Right cardiac atrium (tissue), 5 donors: ENCODE measurements at regions not wholly inside any gene's neighbourhood (a gene's known extent, or its start where the extent isn't known, plus 50 kb on each side); places are given as distances from the start of the nearest gene placed in this dataset.

ENCODE experiments used
- ATAC-seq, 2 donors: fragments of 200-7000 bp; cut with Tn5 transposase; one replicate each; pipeline versions ENCODE4 v1.8.0 to v1.9.1; 2020; ENCODE audit warnings: moderate library complexity in 2 of 2, mild to moderate bottlenecking in 1 of 2
- DNase-seq, 3 donors: peaks; one replicate each; pipeline ENCODE4 v3.0.0-alpha.2; 2020
- H3K27ac ChIP-seq: one replicate; pipeline ENCODE4 v1.5.1; 2013; ENCODE audit warnings: mild to moderate bottlenecking, low read length, control low read depth, moderate library complexity
- H3K27me3 ChIP-seq: one replicate; pipeline ENCODE4 v1.6.1; 2013; ENCODE audit not compliant: control insufficient read depth, insufficient read depth
- H3K4me1 ChIP-seq: one replicate; pipeline ENCODE4 v1.6.1; 2013; ENCODE audit warnings: low read length; ENCODE audit not compliant: control insufficient read depth, insufficient read depth
- H3K4me3 ChIP-seq: one replicate; pipeline ENCODE4 v1.5.1; 2013; ENCODE audit warnings: low read length, control low read depth
- H3K9me3 ChIP-seq: one replicate; pipeline ENCODE4 v1.6.1; 2013; ENCODE audit warnings: low read length; ENCODE audit not compliant: control insufficient read depth
- WGBS: extraction: QIAGEN DNeasy Blood & Tissue Kit; methylation state at CpG from one replicate; pipeline ENCODE4 v1.1.7; 2013; 5-methylcytosine and 5-hydroxymethylcytosine counted together
- intact Hi-C, 4 donors: fragments of 100-400 bp; cut with DNase I; formaldehyde crosslinking; loops; one replicate each; pipeline versions ENCODE4 v1.11.0 to v1.14.0; 2022 to 2023
- donor health status: healthy with polysubstance abuse.
- donor health status: DM: no; HTN: yes; CAD: no.
- donor health status: DM: no; HTN: no; CAD: no.
- donor health status: DM: no; HTN: yes; CAD: no; lungs with severe emphysema.
- donor health status: DM: yes; HTN: yes; CAD: no.

DNA sequence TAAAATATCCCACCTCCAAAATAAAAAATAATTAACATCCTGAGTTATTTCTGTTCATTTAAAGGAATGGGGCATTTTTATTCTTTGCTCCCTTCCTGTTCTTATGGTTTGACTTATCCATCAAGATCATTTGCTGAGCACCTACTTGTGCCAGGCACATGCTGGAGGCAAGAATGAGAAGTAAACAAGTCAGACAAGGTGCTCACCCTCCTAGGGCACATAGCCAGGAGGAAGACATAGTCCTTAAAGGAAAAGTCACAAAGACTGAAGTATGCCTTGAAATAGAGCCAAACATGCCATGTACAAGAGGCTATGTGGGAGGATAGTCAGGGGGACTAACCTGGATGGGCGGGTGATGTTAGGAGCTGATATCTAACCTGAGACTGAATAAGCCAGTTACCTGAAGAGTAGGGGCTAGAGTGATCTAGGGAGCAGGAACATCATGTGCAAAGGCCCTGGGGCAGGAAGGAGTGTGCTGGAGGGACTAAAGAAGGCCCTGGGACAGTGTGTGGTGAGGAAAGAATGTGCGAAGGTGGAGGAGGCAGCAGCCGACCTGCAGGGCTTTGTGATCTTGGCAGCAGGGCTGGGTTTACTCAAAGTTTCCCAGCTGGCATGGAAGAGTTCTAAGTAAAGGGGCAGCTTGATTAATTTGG lies 233.5 kb downstream of the MATN1 start:
- H3K27ac ChIP-seq = no peak overlapping the region
- DNase-seq (no peak), ATAC-seq (no peak)
- no peaks in the 10 kb centered on the region for H3K9me3 ChIP-seq
- H3K4me3 ChIP-seq = no peak overlapping the region
- H3K27me3 ChIP-seq = no peaks in the 10 kb centered on the region
- intact Hi-C loops = no loop called here
- 86% methylated on average over 3 of the region's 3 CpGs for WGBS
- no peaks in the 10 kb centered on the region for H3K4me1 ChIP-seq

DNA sequence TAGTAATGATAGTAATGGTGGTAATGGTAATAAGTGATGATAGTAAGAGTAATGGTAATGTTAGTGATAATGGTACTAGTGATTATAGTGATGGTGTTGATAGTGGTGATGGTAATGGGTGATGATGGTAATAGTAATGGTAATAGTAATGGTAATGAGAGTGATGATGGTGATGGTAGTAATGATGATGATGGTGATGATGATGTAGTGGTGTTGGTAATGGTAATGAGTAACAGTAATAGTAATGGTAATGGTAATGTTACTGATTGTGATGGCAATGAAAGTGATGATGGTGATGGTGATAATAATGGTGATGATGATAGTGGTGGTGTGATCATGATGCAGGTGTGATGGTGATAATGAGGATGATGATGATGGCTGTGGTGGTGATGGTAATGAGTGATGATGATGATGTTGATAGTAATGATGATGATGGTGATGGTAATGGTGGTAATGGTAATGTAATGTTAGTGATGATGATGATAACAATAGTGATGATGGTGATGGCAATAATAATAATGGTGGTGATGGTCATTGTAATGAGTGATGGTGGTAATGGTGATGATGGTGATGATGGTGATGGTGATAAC lies 235.0 kb downstream of the MATN1 start:
- Histone ChIP-seq H3K9me3 (no peaks in the 10 kb centered on the region), H3K27ac (no peak overlapping the region), H3K27me3 (no peaks in the 10 kb centered on the region), H3K4me1 (no peaks in the 10 kb centered on the region), H3K4me3 (no peak overlapping the region)
- intact Hi-C loops = no loop called here
- ATAC-seq = no peak
- DNase-seq = no peak

DNA sequence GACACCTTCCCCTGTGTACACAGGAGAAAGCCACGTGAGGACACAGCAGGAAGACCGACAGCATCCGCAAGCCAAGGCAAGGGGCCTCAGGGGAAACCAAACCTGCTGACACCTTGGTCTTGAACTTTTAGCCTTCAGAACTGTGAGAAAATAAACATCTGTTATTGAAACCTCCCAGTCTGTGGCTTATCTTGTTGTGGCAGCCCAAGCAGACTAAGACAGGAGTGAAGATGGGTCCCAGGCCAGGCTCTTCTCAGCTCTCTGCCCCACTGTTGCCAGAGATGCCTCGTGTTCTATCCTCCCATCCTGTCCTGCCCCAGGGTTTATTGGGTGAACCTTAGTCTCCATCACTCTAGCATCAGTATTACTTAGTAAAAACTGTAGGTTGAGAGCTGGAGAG lies 236.3 kb downstream of the MATN1 start:
- Histone ChIP-seq H3K4me1 (no peaks in the 10 kb centered on the region), H3K27me3 (no peaks in the 10 kb centered on the region), H3K9me3 (peaks cover 5% of the 10 kb centered on the region), H3K27ac (no peak overlapping the region), H3K4me3 (no peak overlapping the region)
- DNase-seq = no peak
- ATAC-seq = no peak
- intact Hi-C loops = no loop called here
- WGBS = 35% methylated on average over 4 of the region's 4 CpGs

DNA sequence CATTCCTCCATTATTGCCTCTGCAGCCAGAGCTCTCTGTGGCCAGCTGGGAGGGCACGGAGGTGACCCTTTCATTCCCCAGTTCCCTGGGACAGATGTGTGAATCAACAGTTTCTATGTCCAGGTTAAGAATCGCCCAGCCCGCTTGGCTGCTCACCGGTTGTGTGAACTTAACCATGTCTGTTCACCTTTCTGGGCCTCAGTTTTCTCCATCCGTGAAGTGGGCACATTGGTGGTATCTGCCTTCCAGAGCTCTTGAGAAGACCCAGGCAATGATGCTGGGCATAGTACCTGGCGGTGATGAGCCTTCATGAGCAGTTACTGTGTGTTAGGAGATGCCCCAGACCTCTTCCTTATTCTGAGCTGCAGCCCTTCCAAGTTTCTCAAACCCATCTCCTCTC lies 238.3 kb downstream of the MATN1 start:
- Histone ChIP-seq H3K27ac (no peak overlapping the region), H3K4me1 (no peaks in the 10 kb centered on the region), H3K27me3 (no peaks in the 10 kb centered on the region), H3K4me3 (no peak overlapping the region), H3K9me3 (peaks cover 9% of the 10 kb centered on the region)
- DNase-seq (no peak), ATAC-seq (no peak)
- 89% methylated on average over 6 of the region's 6 CpGs for WGBS
- intact Hi-C loops = no loop called here

DNA sequence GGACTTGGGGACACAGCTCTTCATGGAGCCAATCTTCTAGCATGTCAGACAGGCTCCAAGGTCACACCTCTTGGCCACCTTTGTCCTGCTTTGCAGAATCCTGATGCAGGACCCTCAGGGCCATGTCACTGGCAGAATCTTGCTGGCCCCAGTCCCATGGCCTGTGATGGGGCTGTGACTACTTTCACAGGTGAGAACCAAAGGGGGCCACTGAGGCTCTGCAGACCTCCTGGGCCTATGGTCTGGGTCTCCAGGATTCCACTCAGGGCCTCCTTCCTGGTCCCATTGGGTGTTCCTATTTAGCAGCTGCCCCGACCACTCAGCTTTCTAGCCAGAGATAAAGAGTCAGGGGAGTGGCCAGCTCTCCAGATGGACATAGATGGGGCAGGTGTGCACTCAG lies 238.7 kb downstream of the MATN1 start:
- H3K27me3 ChIP-seq = no peaks in the 10 kb centered on the region
- H3K27ac ChIP-seq = no peak overlapping the region
- H3K9me3 ChIP-seq = peaks cover 9% of the 10 kb centered on the region
- ATAC-seq (no peak), DNase-seq (no peak)
- H3K4me3 ChIP-seq = no peak overlapping the region
- no peaks in the 10 kb centered on the region for H3K4me1 ChIP-seq
- intact Hi-C loops = no loop called here
- 68% methylated on average over 1 of the region's 1 CpG for WGBS

DNA sequence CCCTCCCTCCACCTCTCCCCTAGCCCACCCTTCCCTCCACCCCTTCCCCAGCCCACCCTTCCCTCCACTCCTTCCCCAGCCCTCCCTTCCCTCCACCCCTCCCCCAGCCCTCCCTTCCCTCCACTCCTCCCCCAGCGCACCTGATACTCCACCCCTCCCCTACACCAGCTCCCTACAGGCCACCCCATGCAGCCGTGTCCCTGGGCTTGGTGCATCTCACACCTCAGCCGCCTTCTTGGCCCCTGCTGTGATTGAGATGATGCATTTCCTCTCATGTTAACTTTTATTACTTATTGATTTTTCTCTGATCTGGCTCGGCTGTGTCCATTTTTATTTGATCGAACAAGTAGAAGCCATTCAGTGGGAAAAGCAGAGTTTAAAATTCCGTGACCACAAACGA lies 243.8 kb downstream of the MATN1 start:
- no peak for DNase-seq
- no peak overlapping the region for H3K27ac ChIP-seq
- intact Hi-C loops = no loop called here

DNA sequence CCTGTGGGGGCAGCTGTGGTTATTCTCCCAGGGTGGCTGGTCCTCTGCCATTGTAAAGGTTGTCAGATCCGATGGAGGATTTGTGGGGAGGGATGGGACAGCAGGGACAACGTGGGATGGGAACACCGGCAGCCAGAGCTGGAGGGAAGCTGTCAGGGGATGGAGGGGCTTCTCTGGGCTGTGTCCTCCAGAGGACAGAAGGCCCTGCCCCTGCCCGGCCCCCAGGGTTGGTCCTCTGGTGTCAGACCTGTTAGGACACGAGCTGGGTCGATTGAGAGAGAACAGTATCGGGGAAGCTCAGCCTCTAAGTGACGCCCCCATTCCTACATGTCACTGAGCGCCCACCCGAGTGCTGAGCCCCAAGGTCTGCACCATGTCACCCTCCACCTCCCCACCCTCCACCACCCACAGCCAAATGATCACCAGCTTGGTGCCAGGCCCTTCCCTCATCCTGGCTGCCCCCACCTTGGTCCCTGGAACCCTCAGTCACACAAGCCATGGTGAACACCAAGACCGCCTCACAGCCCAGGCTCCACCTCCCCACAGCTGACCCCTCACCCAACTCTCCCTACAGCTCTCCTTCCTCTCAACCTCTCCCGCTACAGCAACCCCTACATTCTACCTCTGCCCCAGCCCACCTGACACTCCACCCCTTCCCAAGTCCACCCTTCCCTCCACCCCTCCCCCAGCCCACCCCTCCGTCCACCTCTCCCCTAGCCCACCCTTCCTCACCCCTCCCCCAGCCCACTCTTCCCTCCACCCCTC lies 244.4 kb downstream of the MATN1 start:
- Histone ChIP-seq H3K4me3 (no peak overlapping the region), H3K27me3 (no peaks in the 10 kb centered on the region), H3K27ac (no peak overlapping the region), H3K4me1 (no peaks in the 10 kb centered on the region), H3K9me3 (peaks cover 9% of the 10 kb centered on the region)
- WGBS = 83% methylated on average over 12 of the region's 13 CpGs
- DNase-seq (no peak), ATAC-seq (no peak)
- intact Hi-C loops = no loop called here

More for the DNA sequence above, 243.8 kb downstream of the MATN1 start:
- Histone ChIP-seq H3K4me3 (no peak overlapping the region), H3K27me3 (no peaks in the 10 kb centered on the region), H3K9me3 (peaks cover 9% of the 10 kb centered on the region), H3K4me1 (no peaks in the 10 kb centered on the region)
- no peak for ATAC-seq
- 78% methylated on average over 7 of the region's 7 CpGs for WGBS

DNA sequence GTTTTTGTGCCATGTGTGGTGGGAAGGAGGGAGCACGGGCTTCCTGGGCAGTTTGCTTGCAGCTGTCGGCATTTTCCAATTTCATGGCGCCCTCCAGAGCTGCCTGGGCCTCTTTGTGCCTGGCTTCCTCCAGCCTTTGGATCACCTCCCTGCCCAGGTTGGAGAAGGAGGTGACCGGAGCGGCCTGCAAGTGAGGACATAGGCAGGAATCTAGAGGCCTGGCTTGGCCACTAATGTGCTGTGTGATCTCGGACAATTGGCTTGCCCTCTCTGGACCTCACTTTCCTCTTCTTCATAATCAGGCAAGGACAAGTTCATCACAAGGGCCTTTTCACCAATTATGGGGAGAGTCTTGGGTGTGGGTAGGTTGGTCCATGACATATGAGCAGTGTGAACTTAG lies 245.1 kb downstream of the MATN1 start:
- intact Hi-C loops = no loop called here
- Histone ChIP-seq H3K9me3 (peaks cover 9% of the 10 kb centered on the region), H3K27ac (no peak overlapping the region), H3K4me3 (no peak overlapping the region), H3K4me1 (no peaks in the 10 kb centered on the region), H3K27me3 (no peaks in the 10 kb centered on the region)
- no peak for ATAC-seq
- WGBS = 86% methylated on average over 6 of the region's 6 CpGs
- no peak for DNase-seq

DNA sequence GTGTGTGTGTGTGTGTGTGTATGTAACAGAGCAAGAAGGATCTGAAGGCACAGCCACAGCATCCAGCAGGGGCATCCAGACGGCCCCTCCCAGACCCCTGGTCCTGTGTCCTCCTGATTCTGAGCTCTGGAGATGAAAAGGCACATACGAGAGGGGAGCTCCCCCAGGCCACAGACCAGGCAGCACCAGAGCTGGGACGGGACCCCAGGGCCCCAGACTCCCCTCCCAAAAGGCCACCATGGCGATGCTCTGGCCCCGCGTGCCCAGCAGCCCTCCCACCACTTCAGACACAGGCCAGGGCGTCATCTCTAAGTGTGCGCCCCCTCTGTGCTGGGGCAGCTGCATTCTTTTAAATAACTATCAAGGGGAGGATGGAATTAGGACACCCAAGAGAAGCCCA lies 245.8 kb downstream of the MATN1 start:
- DNase-seq = no peak
- Histone ChIP-seq H3K27me3 (no peaks in the 10 kb centered on the region), H3K4me3 (no peak overlapping the region), H3K4me1 (no peaks in the 10 kb centered on the region), H3K9me3 (peaks cover 7% of the 10 kb centered on the region), H3K27ac (no peak overlapping the region)
- no peak for ATAC-seq
- WGBS = 75% methylated on average over 8 of the region's 8 CpGs
- intact Hi-C loops = no loop called here

DNA sequence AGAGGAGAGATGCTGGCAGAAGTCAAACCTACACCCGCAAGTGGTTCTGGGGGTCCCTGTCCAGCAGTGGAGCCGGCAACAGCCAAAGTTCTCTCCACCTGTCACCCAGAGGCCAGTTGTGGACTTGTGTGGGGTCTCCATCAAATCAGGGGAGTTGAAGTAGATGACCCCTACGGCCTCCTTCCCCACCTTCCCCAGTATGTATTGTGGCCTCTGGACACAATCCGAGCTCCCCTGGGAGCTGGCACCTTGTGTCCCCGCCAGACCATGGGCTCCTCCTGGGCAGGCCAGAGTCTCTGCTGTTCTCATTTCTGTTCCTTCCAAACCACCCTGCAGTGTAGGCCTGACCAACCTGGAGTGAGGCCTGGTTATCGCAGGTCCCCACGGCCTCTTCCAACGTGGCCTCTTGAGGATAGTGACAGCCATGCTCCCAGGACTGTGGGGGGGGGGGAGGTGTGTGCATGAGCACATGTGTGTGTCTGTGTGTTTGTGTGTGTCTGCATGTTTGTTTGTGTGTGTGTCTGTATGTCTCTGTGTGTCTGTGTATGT lies 246.4 kb downstream of the MATN1 start:
- H3K27ac ChIP-seq = no peak overlapping the region
- H3K4me1 ChIP-seq = no peaks in the 10 kb centered on the region
- WGBS = 87% methylated on average over 8 of the region's 8 CpGs
- DNase-seq = no peak
- intact Hi-C loops = no loop called here
- no peak overlapping the region for H3K4me3 ChIP-seq
- H3K9me3 ChIP-seq = peaks cover 3% of the 10 kb centered on the region
- H3K27me3 ChIP-seq = no peaks in the 10 kb centered on the region
- no peak for ATAC-seq

DNA sequence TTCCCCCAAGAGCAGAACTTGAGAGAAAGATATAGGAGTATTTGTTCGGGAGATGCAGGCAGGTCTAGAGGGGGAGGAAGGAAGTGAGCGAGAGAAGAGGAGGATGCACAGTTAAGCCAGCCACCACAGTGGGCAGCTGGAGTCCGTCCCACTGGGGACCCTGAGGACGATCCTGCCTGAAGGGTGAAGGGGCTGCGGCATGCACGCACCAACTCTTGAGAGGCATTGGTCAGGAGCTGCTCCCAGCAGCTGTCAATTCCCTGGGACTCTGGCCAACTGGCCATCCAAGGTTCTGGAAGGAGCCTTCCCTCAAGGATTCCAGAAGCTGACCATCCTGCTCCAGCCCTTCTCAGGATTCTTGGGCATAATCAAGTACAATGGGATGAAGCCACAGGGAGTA lies 246.9 kb downstream of the MATN1 start:
- Histone ChIP-seq H3K4me1 (no peaks in the 10 kb centered on the region), H3K27ac (no peak overlapping the region), H3K27me3 (no peaks in the 10 kb centered on the region), H3K9me3 (peaks cover 2% of the 10 kb centered on the region), H3K4me3 (no peak overlapping the region)
- 58% methylated on average over 6 of the region's 6 CpGs for WGBS
- ATAC-seq (no peak), DNase-seq (no peak)
- intact Hi-C loops = no loop called here
